Iris pigment epithelial cell (primary cell): ENCODE measurements at regions not wholly inside any gene's neighbourhood (a gene's known extent, or its start where the extent isn't known, plus 50 kb on each side); places are given as distances from the start of the nearest gene placed in this dataset.

Experiments used
- DNase-seq: peaks from one replicate; pipeline ENCODE4 v3.0.0-alpha.2; 2011; ENCODE audit warnings: low read depth

DNA sequence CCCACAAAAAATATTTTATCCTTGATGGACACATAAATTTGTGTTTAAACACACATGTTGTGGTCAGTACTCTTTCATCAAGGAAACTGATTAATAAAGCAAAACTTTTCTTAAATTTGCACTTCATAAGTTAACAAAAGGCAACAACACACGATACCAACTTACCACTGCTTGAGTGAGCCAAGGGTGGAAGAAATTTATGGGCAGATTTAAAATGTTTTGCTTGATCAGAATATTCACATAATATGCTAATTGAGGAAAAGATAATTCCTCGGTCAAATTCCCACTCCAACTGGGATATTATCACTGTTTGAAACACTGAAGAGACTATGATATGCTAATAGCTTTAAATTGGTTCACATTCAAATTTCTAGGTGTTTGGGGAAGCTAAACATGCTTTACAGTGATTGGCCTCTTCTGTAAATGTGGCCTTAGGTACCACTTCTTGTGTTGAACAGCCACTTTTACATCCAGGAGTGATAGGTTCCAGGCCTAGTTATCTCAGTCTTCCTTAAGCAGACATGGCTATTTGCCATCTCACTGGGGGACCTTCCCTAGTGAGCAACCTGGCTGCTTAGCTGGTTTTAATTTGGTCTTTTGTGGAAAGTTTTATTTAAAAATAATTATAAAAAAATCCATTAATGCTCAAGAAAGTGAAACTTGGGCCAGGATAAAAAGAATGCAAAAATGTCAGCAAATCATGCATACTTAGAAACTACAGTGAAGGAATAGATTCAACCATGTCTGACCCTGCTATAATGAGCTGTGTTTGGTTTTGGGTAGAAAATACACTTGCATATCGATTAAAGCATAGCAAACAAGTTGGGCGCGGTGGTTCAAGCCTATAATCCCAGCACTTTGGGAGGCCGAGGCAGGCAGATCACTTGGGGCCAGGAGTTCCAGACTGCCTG lies 221.2 kb upstream of the MAP3K7 start:
- DNase-seq, result no peak

DNA sequence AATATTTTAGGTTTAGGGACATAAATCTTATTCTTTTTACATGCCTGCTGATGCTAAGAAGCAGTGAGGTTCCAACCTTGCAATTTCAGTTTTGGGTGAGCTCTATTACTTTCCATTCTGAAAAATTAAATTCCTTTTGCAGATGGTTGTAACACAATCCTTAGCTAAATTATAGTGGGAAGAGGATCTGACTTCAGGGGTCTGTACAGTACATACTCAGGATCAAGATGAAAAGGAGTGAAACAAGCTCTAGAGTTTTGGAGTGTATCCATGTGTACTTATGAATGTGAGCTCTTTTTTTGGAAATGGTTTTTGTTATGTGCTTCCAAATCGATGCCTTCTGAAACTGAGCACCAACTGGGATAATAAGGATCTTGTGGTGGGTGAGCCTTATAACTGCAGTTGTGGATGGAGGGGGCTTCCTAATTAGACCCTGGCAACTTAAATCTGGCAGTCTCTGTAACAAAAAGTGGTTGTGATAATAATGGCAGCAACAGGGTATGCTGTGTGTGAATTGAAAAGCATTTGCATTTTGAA lies 218.8 kb upstream of the MAP3K7 start:
- no peak for DNase-seq

DNA sequence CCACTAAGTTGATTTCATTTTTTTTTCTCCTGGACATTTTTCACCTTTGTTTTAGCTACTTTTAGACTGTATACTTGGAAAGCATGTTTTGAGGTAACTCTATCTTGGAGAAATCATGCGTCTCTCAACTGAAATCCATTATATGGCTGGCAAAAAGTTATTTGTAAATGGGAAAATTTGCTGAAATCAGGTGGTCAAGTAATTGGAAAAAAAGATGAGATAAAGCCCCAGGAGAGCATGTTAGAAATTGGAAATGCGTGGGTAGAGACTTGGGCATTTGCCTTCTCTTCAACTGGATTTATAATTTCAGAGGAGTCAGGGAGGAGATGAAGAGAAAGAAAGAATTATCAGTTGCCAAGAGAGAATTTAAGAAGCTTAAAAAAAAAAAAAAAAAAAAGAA lies 217.1 kb upstream of the MAP3K7 start:
- no peak for DNase-seq

DNA sequence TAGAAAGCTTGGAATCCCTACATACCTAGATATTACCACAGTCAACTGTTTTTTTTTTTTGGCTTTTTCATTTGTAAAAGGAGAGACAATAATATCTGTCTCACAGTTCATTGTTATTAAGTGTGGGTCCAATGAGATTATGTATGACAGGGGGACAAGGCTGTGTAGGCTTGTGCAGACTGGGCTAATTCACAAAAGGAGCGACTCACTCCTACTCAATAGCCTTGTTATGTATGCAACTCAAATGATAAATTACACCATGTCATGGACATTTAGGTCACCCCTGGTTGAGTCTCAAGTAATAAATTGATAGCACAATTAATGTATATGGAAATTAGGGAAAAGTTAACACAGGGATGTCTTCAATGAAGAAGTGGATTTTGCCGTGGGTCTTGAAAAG lies 208.2 kb upstream of the MAP3K7 start:
- DNase-seq, result no peak

DNA sequence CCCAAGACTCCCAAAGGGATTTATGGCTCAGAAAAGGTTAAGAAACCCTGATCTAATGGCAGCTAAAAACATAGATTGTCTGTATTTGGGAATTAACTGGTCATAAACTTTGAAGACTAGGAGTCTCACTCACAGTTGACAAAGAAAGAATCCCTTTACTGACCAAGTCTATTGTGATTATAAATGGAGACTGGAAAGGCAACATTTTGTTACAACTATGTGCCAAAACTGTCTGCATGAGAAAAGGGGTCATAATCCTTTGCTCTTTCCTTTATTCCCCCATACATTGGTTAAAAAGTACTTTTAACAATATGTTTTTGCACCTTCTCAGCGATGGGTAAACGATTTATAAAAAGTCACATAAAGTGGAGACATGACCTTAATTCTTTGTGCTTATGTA lies 206.9 kb upstream of the MAP3K7 start:
- no peak for DNase-seq

DNA sequence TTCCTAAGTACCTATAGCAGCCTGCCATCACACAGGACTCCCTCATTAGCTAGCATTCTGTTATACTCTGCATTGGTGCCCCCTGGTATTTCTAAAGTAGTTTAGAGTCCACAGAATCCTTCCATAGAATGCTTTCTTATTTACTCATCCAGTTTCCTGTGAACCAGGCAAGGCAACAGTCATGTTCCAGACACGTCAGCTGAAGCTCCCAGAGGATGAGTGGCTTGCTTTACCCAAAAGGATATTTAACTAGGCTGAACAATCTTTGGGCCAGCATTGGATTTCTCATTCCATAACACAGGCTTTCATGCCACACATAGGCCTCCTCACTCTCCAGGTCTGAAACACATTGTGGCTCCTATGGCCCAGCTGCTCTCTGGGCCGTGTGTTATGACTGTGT lies 203.8 kb upstream of the MAP3K7 start:
- DNase-seq, result peak; percentile 43

DNA sequence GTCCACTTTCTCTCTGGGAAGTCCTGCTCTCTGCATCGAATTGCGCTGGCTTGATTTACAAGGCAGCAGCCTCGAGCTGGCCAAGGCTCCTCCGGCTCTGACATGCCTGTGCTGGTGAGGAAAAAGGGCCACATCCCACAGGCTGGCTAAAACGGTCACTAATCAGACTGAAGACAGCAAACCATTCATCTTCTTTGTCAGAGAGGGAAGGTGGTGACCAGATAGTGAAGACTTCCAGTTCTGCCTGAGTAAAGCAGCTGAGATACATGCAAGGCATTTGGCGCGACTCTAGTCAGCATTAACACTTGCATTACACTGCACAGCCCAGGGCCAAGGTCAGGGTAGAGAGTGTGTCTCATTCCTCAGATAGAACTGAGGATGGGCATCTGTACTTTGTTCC lies 203.2 kb upstream of the MAP3K7 start:
- no peak for DNase-seq

DNA sequence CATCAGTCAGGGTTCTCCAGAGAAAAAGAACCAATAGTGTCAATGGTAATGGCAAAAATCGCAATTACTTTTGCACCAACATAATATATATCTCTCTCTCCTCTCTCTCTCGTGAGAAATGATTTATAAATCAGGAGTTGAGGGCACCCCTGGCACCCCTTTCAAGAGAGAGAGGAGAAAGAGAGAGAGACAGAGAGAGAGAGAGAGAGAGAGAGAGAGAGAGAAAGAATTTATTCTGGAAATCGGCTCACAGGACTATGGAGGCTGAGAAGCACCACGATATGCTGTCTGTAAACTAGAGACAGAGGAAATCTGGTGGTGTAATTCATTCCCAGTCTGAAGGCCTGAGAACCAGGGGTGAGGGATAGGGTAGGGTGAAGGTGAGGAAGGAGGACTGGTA lies 201.9 kb upstream of the MAP3K7 start:
- DNase-seq, result no peak

DNA sequence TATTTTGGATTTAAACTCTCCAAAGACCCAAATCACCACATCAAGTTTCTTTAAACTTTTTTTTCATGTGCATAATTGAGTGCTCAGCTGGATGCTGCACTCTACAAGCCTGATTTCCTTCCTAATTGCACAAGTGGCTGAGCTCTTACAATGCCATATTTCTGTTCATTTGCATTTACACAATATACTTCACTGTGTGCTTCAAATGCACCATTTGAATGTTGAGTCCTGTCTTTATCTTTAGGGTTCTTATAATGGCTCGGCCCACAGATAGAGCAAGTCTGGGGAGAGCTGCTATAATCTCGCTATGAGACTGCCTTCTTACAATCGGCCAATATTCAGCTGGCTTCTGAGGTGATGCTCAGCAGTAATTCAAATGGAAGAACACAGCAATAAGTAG lies 200.6 kb upstream of the MAP3K7 start:
- no peak for DNase-seq

GRCh38 chr6:90780778-90781177 lies 193.9 kb upstream of the MAP3K7 start:
- DNase-seq, result no peak

- DNase-seq, result no peak
These were observed 193.3 kb upstream of the MAP3K7 start for GRCh38 chr6:90780141-90780540.

- DNase-seq, result no peak
These were observed 191.7 kb upstream of the MAP3K7 start for GRCh38 chr6:90778417-90779203.

DNA sequence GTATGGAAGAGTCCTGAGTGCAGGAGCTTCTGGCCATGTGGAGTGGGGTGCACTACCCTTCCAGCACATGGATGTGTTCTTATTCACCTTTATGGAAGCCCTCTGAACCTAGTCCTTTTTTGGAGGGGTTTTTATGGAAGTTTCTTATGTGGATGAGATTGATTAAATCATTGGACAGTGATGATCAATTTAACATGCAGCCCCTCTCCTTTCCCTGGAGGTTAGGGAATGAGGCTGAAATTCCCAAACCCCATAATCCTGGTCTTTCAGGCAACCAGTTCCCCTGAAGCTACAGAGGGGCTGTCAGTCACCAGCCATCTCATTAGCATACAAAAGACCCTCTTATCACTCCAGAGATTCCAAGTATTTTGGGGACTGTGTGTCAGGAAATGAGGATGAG lies 183.9 kb upstream of the MAP3K7 start:
- no peak for DNase-seq

DNA sequence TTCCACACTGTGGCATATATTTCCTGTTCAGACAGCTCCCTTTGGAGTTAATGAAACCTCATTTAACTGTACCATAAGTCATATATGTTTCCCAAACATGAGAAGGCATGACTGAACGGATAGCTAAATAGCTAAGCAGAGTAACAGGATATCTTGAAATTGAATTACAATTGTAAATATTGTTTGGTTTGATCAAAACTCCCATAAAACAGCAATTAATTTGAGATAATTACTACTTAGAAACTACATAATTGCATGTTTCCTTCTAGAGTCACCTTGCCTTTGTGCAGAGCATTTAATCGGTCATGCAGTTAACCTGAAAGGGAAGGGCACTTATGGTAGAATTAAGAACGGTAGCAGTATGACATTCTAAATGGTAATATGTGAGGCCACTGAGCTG lies 179.0 kb upstream of the MAP3K7 start:
- no peak for DNase-seq

GRCh38 chr6:90765491-90765890 lies 178.6 kb upstream of the MAP3K7 start:
- DNase-seq, result no peak

DNA sequence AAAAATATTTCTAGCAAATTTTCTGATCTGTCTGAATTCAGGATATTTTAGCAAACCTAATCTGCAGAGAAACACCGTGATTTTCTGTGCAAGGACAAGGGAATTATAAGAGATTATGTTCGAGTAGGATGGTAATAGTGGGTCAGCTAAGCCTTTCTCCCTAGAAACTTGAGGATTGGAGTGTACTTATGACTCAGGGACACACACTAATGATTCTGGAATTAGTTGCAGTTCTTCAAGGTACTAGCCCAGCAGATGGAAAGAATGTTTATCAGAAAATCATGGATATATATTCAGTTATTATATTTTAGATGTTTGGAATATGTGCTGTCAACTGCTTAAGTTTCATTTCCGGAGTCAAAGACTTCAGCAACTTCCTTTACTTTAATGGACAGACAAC lies 177.1 kb upstream of the MAP3K7 start:
- DNase-seq, result peak; percentile 59

DNA sequence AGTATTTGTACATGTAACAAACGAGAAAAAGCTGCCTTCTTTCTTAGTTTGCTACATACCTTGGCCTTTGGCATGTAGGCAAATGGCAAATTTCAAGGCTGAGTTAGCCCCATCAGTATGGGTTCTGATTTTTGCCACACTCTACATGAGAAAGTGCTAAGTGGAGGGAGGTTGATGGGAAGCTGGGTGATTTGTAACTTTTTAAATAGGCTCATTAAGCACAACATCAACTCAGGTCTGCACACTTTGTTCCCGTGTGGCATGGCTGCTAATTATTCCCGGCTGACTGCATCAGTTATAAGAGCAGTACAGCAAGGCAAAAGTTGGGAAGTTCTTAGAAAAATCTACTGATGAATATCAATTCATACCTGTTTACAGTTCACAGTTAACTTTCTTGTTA lies 172.8 kb upstream of the MAP3K7 start:
- no peak for DNase-seq

- no peak for DNase-seq
These were observed 171.9 kb upstream of the MAP3K7 start for GRCh38 chr6:90758741-90759140.

DNA sequence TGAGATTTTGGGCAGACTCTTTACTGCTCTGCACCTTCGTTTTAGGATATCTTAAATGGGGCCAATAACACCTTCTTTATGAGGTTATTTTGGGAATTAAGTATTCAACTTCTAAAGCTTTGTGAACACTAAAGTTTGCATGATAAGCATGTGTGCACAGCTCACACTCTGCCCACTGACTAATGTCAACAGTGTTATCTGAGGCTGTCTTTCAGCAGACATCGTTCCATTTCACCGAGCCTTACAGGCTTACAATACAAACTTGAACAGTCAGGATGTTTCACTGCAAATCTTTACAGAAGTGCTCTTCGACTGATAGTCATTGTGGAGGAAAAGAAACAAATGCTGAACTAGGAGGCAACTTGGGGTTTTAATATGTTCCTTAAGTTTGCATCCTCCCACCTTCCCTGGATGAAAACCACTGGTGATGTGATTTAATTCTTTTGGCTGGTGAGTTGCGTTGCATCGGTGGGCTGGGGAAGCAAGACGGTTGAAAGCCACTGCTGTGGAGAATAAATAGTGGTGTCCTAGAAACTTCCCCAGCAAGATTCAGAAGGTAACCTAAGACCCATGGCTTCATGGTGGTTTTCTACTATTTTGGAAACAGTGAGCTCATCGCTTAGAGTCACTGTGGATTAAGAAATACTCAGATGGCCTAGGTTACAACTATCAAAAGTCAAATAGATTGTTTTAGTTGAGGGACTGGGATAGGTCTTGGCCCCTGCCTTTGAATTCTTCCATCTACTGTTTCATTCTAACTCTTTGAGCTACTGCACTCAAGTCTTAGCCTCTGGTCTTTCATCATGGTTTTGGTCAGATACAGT lies 167.2 kb upstream of the MAP3K7 start:
- DNase-seq, result no peak

DNA sequence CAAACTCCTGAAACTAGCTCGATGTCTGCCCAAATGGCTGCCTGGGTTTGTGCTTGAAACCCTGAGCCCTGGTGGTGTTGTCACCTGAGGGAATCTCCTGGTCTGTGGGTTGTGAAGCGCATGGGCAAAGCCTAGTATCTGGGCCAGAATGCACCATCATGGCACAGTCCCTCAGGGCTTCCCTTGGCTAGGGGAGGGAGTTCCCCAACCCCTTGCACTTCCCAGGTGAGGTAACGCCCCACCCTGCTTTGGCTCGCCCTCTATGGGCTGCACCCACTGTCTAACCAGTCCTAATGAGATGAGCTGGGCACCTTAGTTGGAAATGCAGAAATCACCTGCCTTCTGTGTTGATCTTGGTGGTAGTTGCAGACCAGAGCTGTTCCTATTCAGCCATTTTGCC lies 152.9 kb upstream of the MAP3K7 start:
- no peak for DNase-seq

GRCh38 chr6:90739339-90739738 lies 152.5 kb upstream of the MAP3K7 start:
- DNase-seq, result no peak

DNA sequence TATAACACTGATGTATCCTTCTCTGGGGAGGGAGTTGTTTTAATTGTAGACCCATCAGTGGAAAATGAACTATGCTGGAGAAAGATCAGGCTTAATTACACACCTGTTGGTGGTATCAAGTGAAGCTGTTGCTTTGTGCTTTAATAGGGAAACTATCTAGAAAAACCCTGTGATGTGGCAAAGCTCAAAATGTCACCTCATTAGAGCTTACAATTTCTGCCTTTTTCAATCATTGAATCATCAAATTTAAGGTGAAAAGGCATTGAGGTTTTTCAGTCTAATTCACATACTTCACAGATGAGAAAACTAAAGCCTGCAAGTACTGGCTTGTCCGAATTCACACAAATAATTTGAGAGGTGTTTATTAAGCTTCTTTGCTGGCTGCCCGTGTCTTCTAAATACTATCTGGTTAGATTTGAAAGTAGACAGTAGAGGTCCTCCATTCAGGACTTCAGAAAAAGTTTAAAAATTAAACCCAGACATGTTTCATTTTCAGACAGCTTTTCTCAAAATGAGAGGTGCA lies 143.3 kb upstream of the MAP3K7 start:
- no peak for DNase-seq
